ENCODE measurements at regions not wholly inside any gene's neighbourhood (a gene's known extent, or its start where the extent isn't known, plus 50 kb on each side); places are given as distances from the start of the nearest gene placed in this dataset.
"Not testable (repeated sequence)": the region's sequence is repeated elsewhere in the genome, so short reads cannot be mapped to it uniquely, and the experiment has no call there.

DNA sequence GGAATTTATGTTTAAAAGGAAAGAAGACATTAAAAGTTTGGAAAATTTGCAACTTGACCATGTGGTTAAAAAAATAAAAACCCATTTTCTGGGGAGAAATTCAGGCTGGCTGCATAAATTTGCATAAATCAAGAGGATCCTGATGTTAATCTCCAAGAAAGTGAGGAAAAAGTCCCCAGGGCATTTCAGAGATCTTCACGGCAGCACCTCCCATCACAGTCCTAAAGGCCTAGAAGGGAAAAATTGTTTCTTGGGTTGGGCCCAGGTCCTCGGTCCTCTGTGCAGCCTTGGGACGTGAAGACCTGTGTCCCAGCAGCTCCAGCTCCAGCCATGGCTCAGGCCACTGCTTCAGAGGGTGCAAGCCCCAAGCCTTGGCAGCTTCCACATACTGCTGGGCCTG, 560.3 kb downstream of the PRIM2 start:
- H3K9ac ChIP-seq (ENCODE audit: insufficient read depth, low read depth, low read length); H3K36me3 ChIP-seq (replicated peaks in 1 of 2; ENCODE audit: control insufficient read depth in 1 of 2, insufficient read depth in 2 of 2, low read length in 2 of 2); H2AFZ ChIP-seq (ENCODE audit: low read length); ATAC-seq; H3K27ac ChIP-seq (ENCODE audit: extremely low read length, insufficient read depth, low read length); BruUV-seq (replicated peaks); FAIRE-seq; H3K4me3 ChIP-seq (replicated peaks in 1 of 3; ENCODE audit: insufficient read depth in 1 of 3, low read depth in 2 of 3, low read length in 3 of 3); in situ Hi-C loops (cut with HindIII; ENCODE audit: extremely low pct_ligation_motif_present, low pct_unique_long_range_greater_than_20kb); H3K4me2 ChIP-seq (ENCODE audit: low read depth, low read length); H3K4me1 ChIP-seq (ENCODE audit: insufficient read depth, low read length); DNase-seq (ENCODE audit: low spot score); H4K20me1 ChIP-seq (ENCODE audit: insufficient read depth, low read length); intact Hi-C loops (cut with micrococcal nuclease; ENCODE audit: unreplicated experiment); CTCF ChIA-PET (ENCODE audit: low intra/inter-chr PET ratio, low total read pairs); POLR2A ChIA-PET; H3K27me3 ChIP-seq (ENCODE audit: control insufficient read depth in 1 of 2, insufficient read depth in 2 of 2, low read length in 2 of 2); H3K79me2 ChIP-seq (ENCODE audit: insufficient read depth, low read length); H3K9me3 ChIP-seq (ENCODE audit: low read length): not testable (repeated sequence)
- WGBS (ENCODE audit: low lambda C conversion rate) = 80% methylated on average over 2 of the region's 3 CpGs

- H3K36me3 ChIP-seq (replicated peaks in 1 of 2; ENCODE audit: control insufficient read depth in 1 of 2, insufficient read depth in 2 of 2, low read length in 2 of 2); BruUV-seq (replicated peaks); H3K4me2 ChIP-seq (ENCODE audit: low read depth, low read length); in situ Hi-C loops (cut with HindIII; ENCODE audit: extremely low pct_ligation_motif_present, low pct_unique_long_range_greater_than_20kb); FAIRE-seq; H3K27ac ChIP-seq (ENCODE audit: extremely low read length, insufficient read depth, low read length); H3K9ac ChIP-seq (ENCODE audit: insufficient read depth, low read depth, low read length); POLR2A ChIA-PET; H3K27me3 ChIP-seq (ENCODE audit: control insufficient read depth in 1 of 2, insufficient read depth in 2 of 2, low read length in 2 of 2); H3K79me2 ChIP-seq (ENCODE audit: insufficient read depth, low read length); H3K4me1 ChIP-seq (ENCODE audit: insufficient read depth, low read length); H4K20me1 ChIP-seq (ENCODE audit: insufficient read depth, low read length); ATAC-seq; intact Hi-C loops (cut with micrococcal nuclease; ENCODE audit: unreplicated experiment); H3K4me3 ChIP-seq (replicated peaks in 1 of 3; ENCODE audit: insufficient read depth in 1 of 3, low read depth in 2 of 3, low read length in 3 of 3); H2AFZ ChIP-seq (ENCODE audit: low read length); CTCF ChIA-PET (ENCODE audit: low intra/inter-chr PET ratio, low total read pairs); H3K9me3 ChIP-seq (ENCODE audit: low read length); DNase-seq (ENCODE audit: low spot score): not testable (repeated sequence)
- 26% methylated on average over 1 of the region's 1 CpG for WGBS (ENCODE audit: low lambda C conversion rate)
Observed at GRCh38 chr6:57878792-57879191, 561.4 kb downstream of the PRIM2 start.

- DNase-seq (ENCODE audit: low spot score); BruUV-seq (replicated peaks); H3K9ac ChIP-seq (ENCODE audit: insufficient read depth, low read depth, low read length); in situ Hi-C loops (cut with HindIII; ENCODE audit: extremely low pct_ligation_motif_present, low pct_unique_long_range_greater_than_20kb); H4K20me1 ChIP-seq (ENCODE audit: insufficient read depth, low read length); ATAC-seq; intact Hi-C loops (cut with micrococcal nuclease; ENCODE audit: unreplicated experiment); H3K4me2 ChIP-seq (ENCODE audit: low read depth, low read length); H3K4me1 ChIP-seq (ENCODE audit: insufficient read depth, low read length); H3K36me3 ChIP-seq (replicated peaks in 1 of 2; ENCODE audit: control insufficient read depth in 1 of 2, insufficient read depth in 2 of 2, low read length in 2 of 2); H3K27me3 ChIP-seq (ENCODE audit: control insufficient read depth in 1 of 2, insufficient read depth in 2 of 2, low read length in 2 of 2); H3K4me3 ChIP-seq (replicated peaks in 1 of 3; ENCODE audit: insufficient read depth in 1 of 3, low read depth in 2 of 3, low read length in 3 of 3); H2AFZ ChIP-seq (ENCODE audit: low read length); POLR2A ChIA-PET; CTCF ChIA-PET (ENCODE audit: low intra/inter-chr PET ratio, low total read pairs); H3K27ac ChIP-seq (ENCODE audit: extremely low read length, insufficient read depth, low read length); H3K9me3 ChIP-seq (ENCODE audit: low read length); FAIRE-seq; H3K79me2 ChIP-seq (ENCODE audit: insufficient read depth, low read length): not testable (repeated sequence)
- WGBS (ENCODE audit: low lambda C conversion rate) = 64% methylated on average over 5 of the region's 5 CpGs
Observed at GRCh38 chr6:57898850-57899249, 581.4 kb downstream of the PRIM2 start.

GRCh38 chr6:57900687-57901399, 583.4 kb downstream of the PRIM2 start:
- intact Hi-C loops (cut with micrococcal nuclease; ENCODE audit: unreplicated experiment); H3K9ac ChIP-seq (ENCODE audit: insufficient read depth, low read depth, low read length); POLR2A ChIA-PET; H3K4me3 ChIP-seq (replicated peaks in 1 of 3; ENCODE audit: insufficient read depth in 1 of 3, low read depth in 2 of 3, low read length in 3 of 3); H2AFZ ChIP-seq (ENCODE audit: low read length); H3K9me3 ChIP-seq (ENCODE audit: low read length); DNase-seq (ENCODE audit: low spot score); in situ Hi-C loops (cut with HindIII; ENCODE audit: extremely low pct_ligation_motif_present, low pct_unique_long_range_greater_than_20kb); BruUV-seq (replicated peaks); ATAC-seq; H3K4me2 ChIP-seq (ENCODE audit: low read depth, low read length); H3K36me3 ChIP-seq (replicated peaks in 1 of 2; ENCODE audit: control insufficient read depth in 1 of 2, insufficient read depth in 2 of 2, low read length in 2 of 2); H3K79me2 ChIP-seq (ENCODE audit: insufficient read depth, low read length); H3K27me3 ChIP-seq (ENCODE audit: control insufficient read depth in 1 of 2, insufficient read depth in 2 of 2, low read length in 2 of 2); FAIRE-seq; CTCF ChIA-PET (ENCODE audit: low intra/inter-chr PET ratio, low total read pairs); H3K4me1 ChIP-seq (ENCODE audit: insufficient read depth, low read length); H3K27ac ChIP-seq (ENCODE audit: extremely low read length, insufficient read depth, low read length); H4K20me1 ChIP-seq (ENCODE audit: insufficient read depth, low read length): not testable (repeated sequence)
- WGBS (ENCODE audit: low lambda C conversion rate) = 80% methylated on average over 3 of the region's 5 CpGs

All from HepG2 (cell line).